ENCODE measurements at regions not wholly inside any gene's neighbourhood (a gene's known extent, or its start where the extent isn't known, plus 50 kb on each side); places are given as distances from the start of the nearest gene placed in this dataset.

DNA sequence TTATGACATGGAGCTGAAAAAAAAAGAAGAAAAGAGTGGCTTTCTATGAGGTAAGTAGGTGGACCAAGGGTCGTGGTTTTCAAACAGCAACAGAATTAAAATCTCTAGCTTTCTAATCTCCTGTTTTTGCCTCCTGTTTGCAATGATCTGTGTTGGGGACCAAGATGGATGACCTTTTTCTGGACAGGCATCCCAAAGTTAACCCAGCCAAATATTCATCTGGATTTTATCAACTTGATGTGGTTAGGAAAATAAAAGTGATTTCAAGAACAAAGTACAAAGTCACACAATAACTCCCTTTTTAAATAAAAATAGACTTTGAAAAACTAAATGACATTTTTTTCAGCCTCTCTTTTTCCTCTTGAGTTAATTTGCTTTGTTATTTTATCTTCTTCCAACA, 282.1 kb upstream of the PRDM1 start:
- TF ChIP-seq, protein P1, sequence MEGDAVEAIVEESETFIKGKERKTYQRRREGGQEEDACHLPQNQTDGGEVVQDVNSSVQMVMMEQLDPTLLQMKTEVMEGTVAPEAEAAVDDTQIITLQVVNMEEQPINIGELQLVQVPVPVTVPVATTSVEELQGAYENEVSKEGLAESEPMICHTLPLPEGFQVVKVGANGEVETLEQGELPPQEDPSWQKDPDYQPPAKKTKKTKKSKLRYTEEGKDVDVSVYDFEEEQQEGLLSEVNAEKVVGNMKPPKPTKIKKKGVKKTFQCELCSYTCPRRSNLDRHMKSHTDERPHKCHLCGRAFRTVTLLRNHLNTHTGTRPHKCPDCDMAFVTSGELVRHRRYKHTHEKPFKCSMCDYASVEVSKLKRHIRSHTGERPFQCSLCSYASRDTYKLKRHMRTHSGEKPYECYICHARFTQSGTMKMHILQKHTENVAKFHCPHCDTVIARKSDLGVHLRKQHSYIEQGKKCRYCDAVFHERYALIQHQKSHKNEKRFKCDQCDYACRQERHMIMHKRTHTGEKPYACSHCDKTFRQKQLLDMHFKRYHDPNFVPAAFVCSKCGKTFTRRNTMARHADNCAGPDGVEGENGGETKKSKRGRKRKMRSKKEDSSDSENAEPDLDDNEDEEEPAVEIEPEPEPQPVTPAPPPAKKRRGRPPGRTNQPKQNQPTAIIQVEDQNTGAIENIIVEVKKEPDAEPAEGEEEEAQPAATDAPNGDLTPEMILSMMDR (IDR thresholded peaks at IDR 0.05; ENCODE audit: low read depth, low read length): no peak
- TF ChIP-seq, protein P2, sequence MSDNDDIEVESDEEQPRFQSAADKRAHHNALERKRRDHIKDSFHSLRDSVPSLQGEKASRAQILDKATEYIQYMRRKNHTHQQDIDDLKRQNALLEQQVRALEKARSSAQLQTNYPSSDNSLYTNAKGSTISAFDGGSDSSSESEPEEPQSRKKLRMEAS (IDR thresholded peaks at IDR 0.05; ENCODE audit: low read depth, low read length): no peak
